SW 1271 (cell line): ENCODE measurements at regions not wholly inside any gene's neighbourhood (a gene's known extent, or its start where the extent isn't known, plus 50 kb on each side); places are given as distances from the start of the nearest gene placed in this dataset.
"Not testable (repeated sequence)": the region's sequence is repeated elsewhere in the genome, so short reads cannot be mapped to it uniquely, and the experiment has no call there.

Source experiments
- DNase-seq, 2 experiments: peaks; one replicate each; lab custom pipeline; 2025; lab: John Stamatoyannopoulos, UW

DNA sequence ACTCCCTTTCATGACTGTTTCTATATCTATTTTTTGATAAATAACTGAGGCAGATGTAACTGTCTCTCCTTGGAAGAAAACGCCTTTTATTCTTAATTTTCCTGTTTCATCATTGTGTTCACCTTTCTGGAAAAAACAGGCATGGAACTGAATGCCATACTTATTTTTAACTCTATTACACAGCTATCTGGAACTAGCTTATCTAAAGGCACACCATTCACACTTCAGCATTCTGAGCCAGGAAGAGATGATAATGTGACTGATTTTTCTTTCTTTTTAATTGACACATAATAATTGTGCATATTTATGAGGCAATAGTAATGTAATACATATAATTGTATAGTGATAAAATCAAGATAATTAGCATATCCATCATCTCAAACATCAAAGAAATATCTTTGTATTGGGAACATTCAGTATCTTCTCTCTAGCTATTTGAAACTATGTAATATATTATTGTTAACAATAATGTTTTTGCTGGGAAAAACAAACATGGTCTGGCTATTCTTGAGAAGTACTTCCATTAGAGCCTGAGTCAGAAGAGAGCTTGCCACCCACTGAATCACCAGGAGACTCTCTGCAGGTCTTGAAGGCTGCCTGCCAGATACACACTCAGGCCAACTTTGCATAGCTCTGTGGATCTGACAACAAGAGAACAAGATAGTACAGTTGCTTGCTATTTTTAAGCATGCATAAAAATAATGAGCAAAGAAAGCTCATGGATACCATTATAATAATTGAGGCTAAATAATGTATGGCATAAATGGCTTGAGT, 501.0 kb upstream of the EDIL3 start:
- DNase-seq, result no peak

DNA sequence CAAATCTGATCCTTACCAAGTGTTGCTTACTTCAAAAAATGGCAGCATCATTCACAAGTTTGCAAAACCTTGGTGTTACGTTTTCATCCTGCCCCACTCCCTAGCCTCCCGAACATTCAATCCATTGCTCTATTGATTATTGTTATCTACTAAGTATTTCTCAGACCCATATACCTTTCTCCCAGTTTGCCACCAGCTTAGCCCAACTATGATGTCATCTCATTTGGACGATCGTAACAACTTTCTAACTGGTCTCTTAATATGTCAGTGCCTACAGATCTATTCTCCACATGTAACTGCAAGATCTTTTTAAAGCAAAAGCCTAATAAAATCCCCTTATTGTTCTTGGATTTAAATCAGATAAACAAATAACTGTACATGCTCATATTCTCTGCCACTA, 497.1 kb upstream of the EDIL3 start:
- DNase-seq, result no peak

DNA sequence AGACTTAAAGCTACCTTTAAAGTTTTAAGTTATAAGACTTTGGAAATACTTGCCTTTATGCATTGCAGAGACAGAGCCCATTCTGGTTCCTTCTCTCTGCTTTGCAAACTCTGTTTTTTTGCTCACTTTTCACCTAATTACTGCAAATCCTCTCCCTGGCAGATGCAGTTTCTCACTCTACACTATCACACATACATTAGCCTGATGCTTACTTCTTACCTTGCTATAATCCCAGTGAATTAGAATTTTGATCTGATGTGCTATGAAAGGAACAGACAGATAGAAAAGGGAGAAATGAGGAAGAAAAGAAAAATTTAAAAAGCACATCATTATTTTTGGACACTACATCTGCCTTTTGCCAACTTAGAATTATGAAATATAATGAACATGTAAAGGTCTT, 489.5 kb upstream of the EDIL3 start:
- DNase-seq, result no peak

GRCh38 chr5:84872768-84873167, 488.1 kb upstream of the EDIL3 start:
- DNase-seq, result no peak

GRCh38 chr5:84870369-84870768, 485.7 kb upstream of the EDIL3 start:
- no peak for DNase-seq

GRCh38 chr5:84869675-84870074, 485.0 kb upstream of the EDIL3 start:
- no peak for DNase-seq

- not testable (repeated sequence) for DNase-seq
Measured at GRCh38 chr5:84863936-84864335, 479.3 kb upstream of the EDIL3 start.

DNA sequence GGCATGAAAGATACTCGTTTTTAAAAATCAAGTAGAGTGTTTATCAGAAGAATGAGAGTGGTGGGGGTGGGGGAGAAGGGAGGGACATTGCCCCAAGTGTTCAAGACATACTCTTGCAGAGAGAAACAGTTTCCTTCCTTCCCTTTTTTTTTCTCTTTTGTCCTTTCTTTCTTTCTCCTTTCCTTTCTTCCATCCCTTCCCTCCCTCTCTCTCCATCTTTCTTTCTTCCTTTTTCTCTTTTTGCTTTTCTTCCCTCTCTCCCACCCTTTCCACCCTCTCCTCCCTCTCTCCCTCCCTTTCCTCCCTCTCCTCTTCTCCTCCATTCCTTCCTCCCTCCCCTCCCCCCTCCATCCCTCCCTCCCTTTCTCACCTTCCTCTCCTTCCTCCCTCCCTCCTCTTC, 478.3 kb upstream of the EDIL3 start:
- no peak for DNase-seq

DNA sequence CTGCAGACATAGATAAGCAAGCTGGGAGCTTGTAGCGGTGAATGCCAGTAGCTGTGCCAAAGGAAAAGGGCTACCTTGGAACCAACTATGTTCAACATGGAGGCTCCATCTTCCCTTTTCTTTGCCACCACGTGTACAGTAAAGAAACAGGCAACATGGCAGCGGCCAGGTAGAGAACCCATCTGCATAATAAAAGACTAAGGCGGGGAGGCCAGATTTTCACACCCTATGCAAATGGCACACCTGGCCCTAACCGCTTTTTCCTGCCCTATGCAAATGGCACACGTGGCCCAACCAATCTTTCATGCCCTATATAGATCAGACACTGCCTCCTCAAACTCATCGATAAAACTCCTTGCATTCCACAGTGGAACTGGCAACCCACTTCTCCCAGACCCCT, 477.5 kb upstream of the EDIL3 start:
- no peak for DNase-seq

DNA sequence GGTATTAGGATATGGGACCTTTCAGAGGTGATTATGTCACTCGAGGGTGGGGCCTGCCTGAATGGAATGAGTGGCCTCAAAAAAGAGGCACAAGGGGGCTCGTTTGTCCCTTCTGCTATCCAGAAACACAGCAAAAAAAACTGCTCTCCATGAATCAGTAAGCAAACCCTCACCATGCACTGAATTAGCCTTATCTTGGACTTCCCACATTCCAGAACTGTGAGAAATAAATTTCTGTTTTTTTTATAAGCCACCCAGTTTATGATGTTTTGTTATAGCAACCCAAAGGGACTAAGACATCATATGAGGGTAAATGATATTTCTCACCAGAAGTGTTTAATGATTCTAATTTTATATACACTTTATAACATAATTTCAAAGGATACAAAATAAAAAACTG, 476.6 kb upstream of the EDIL3 start:
- DNase-seq, result no peak

DNA sequence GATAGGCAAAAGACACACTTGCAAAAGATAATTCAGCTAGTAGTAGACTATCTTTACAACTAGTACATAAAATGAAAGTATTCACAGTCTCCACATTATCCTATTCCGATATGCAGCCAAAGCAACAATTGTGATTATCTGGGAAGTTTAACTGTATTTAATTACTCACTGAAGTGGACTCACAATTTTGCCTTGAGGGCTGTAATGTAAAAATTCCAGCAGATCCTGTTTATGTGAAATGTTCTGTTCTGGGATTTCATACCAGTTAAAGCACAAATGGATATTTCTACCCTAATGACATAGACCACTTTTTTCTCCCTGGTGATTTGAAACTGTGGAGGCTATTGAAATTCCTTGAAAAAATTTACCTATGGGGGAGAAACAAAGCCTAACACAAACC, 474.4 kb upstream of the EDIL3 start:
- DNase-seq, result no peak

- no peak for DNase-seq
Measured at GRCh38 chr5:84831701-84832100, 447.0 kb upstream of the EDIL3 start.

DNA sequence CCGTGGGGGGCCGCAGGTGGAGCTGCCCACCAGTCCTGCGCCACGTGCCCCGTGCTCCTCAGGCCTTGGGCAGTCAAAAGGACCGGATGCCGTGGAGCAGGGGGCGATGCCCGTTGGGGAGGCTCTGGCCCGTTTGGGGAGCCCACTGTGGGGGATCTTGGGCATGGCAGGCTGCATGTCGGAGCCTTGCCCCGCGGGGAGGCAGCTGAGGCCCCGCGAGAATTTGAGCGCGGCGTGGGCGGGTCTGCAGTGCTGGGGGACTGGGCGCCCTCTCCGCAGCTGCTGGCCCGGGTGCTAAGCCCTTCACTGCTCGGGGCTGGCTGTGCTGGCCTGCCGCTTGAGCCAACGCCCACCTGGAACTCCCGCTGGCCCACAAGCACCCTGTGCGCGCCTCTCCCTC, 445.6 kb upstream of the EDIL3 start:
- DNase-seq, result no peak

GRCh38 chr5:84825606-84826005, 440.9 kb upstream of the EDIL3 start:
- DNase-seq, result no peak

GRCh38 chr5:84821924-84822323, 437.2 kb upstream of the EDIL3 start:
- DNase-seq, result no peak

- DNase-seq, result no peak
Measured at GRCh38 chr5:84817953-84818352, 433.3 kb upstream of the EDIL3 start.

DNA sequence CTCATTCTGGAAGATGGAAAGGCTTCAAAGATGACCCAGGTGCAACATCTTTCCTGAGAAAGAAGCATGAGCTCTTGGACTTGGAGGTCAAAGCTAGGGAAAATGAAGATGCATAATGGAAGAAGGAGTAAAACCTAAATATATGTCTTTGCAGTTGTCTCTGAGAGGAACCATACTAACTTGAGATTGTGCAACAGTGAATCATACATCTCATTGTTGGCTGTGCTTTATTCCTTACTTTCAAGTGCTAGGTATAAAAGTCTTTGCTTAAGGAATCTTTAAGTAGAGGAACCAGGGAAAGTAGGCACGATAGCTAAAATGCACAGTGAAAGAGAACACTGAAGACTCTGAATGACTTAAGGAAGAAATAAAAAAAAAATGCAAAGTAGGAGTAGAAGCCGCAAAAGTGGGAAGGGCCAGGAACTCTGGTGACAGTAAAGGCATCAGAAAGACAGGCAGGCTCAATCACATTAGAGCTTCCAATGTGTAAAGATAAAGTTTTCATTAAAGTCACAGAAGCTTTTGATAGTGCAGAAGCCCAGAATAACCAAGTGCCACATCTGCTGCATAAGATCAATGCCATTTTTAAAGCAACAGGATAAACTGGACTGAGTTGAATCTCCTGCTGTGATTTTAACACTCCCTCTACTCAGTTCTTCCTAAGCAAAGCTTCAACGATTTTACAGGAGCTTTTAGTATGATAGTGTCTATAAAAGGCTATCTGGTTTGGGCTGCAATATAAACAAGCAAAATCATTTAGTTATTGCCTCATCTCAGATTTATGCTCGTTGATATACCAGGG, 432.3 kb upstream of the EDIL3 start:
- no peak for DNase-seq

DNA sequence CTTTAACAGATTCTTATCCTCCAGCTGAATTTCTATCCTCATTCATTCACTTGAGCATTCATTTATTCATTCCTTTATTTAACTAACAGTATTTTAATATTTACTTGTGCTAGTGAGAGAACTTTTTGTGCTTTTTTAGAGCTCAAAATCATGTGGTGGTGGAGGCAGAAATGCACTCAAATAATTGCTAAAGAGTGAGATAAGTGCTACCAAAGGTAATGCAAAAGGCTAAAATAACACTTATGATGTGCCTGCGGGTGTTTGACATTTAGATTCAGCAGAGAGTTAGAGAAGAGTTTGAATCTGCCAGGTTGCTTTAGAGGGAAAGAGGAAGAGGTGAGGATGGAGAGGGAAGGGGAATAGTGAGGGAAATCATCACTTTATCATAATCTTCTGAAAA, 431.5 kb upstream of the EDIL3 start:
- no peak for DNase-seq

DNA sequence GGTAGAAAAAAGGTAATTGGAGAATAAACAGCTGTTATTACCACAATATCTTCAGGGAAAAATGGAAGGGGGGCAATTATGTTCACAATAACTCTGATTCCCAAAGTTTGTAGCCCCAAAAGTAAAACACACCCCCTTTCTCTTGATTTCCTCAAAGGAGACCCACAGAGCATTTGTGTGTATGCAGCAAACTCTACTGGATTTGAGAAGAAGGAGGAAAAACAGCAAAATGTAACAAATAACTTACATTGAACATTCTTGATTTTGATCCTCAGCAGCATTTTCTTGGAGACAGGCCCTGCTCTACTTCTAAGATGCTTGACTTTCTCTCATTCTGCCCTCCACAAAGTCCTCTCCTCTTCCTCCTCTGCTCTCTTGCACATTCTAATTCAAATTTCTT, 420.8 kb upstream of the EDIL3 start:
- no peak for DNase-seq

DNA sequence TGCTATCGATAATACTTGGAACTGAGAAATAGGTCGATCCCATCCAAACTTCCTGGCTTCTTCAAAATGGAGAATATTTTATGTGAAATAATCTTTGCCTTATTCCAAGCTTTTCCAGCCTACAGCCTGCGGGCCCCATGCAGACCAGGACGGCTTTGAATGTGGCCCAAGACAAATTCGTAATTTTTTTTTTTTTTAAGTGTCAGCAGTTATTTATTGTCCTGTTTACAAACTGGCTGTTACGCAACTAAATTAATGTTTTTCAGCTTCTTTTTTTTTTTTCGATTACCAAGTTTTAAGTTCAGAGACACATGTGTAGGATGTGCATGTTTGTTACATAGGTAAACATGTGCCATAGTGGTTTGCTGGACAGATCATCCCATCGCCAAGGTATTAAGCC, 411.7 kb upstream of the EDIL3 start:
- DNase-seq, result no peak

GRCh38 chr5:84794486-84795035, 409.9 kb upstream of the EDIL3 start:
- DNase-seq, result no peak

DNA sequence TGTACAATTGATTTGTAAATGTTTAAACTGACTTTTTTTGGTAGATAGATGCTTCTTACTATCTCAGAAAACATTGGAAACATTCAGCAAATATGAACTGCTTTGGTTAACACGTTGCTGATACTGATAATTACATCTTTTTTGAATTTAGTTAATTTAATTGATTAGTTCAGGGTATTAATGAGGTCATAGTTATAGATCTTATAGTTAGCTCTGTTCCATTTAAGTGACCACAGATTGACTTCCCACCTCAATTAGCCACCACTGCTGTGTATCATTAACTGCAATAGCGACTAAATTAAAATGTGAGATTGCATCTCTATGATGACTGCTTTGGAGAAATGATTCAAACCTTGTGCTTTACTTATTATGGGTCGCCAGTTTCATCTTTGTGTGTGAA, 407.1 kb upstream of the EDIL3 start:
- DNase-seq, result no peak

- DNase-seq, result no peak
Measured at GRCh38 chr5:84791138-84791537, 406.5 kb upstream of the EDIL3 start.
